NCI-H1417 (cell line): ENCODE measurements at regions not wholly inside any gene's neighbourhood (a gene's known extent, or its start where the extent isn't known, plus 50 kb on each side); places are given as distances from the start of the nearest gene placed in this dataset.
"Not testable (repeated sequence)": the region's sequence is repeated elsewhere in the genome, so short reads cannot be mapped to it uniquely, and the experiment has no call there.

ENCODE experiments used
- DNase-seq, 3 experiments: peaks; one replicate each; lab custom pipeline; 2025; lab: John Stamatoyannopoulos, UW

- DNase-seq = peak in 1 of 3 experiments; percentile 2
Observed at GRCh38 chr16:85202631-85203461, 90.6 kb upstream of the CIBAR2 start.

GRCh38 chr16:85203462-85203813 is 91.2 kb upstream of the CIBAR2 start:
- no peak for DNase-seq

GRCh38 chr16:85204242-85205010 is 92.2 kb upstream of the CIBAR2 start:
- DNase-seq = no peak

- not testable (repeated sequence) for DNase-seq
Observed at GRCh38 chr16:85205257-85205656, 93.0 kb upstream of the CIBAR2 start.

GRCh38 chr16:85205747-85206471 is 93.6 kb upstream of the CIBAR2 start:
- peak in 1 of 3 experiments; percentile 25 for DNase-seq

GRCh38 chr16:85206472-85207356 is 94.4 kb upstream of the CIBAR2 start:
- DNase-seq = peak in 1 of 3 experiments; percentile 49

GRCh38 chr16:85207357-85207921 is 95.2 kb upstream of the CIBAR2 start:
- peak in 1 of 3 experiments; percentile 29 for DNase-seq

GRCh38 chr16:85208181-85208580 is 95.9 kb upstream of the CIBAR2 start:
- no peak for DNase-seq

- no peak for DNase-seq
Observed at GRCh38 chr16:85208643-85209520, 96.6 kb upstream of the CIBAR2 start.

- no peak for DNase-seq
Observed at GRCh38 chr16:85209526-85210121, 97.4 kb upstream of the CIBAR2 start.

- DNase-seq = no peak
Observed at GRCh38 chr16:85210423-85211169, 98.3 kb upstream of the CIBAR2 start.

GRCh38 chr16:85211271-85211801 is 99.1 kb upstream of the CIBAR2 start:
- DNase-seq = no peak

- DNase-seq = no peak
Observed at GRCh38 chr16:85213926-85214675, 101.8 kb upstream of the CIBAR2 start.

- DNase-seq = no peak
Observed at GRCh38 chr16:85215478-85216118, 103.3 kb upstream of the CIBAR2 start.

- DNase-seq = no peak
Observed at GRCh38 chr16:85216522-85217375, 104.5 kb upstream of the CIBAR2 start.

GRCh38 chr16:85220125-85220839 is 108.0 kb upstream of the CIBAR2 start:
- DNase-seq = peak; percentile 52 to 87 (median 87)
